Activated naive CD8-positive, alpha-beta T cell treated with anti-CD3 and anti-CD28 coated beads, Interleukin-2, amount 50 U/mL, for 24 hours (primary cell): ENCODE measurements at regions not wholly inside any gene's neighbourhood (a gene's known extent, or its start where the extent isn't known, plus 50 kb on each side); places are given as distances from the start of the nearest gene placed in this dataset.
"Not testable (repeated sequence)": the region's sequence is repeated elsewhere in the genome, so short reads cannot be mapped to it uniquely, and the experiment has no call there.

Experiments used
- ATAC-seq: fragments of 150-1000 bp; cut with Tn5 transposase; one replicate; pipeline ENCODE4 v1.10.0; 2021
- DNase-seq: peaks from one replicate; pipeline ENCODE4 v3.0.0; 2021
- H3K27ac Mint-ChIP-seq: one replicate; pipeline ENCODE4 v1.8.0; 2021; ENCODE audit warnings: mild to moderate bottlenecking, mixed read lengths
- H3K27me3 Mint-ChIP-seq: one replicate; pipeline ENCODE4 v1.8.0; 2021; ENCODE audit warnings: mixed read lengths
- H3K36me3 Mint-ChIP-seq: one replicate; pipeline ENCODE4 v1.8.0; 2021; ENCODE audit warnings: low read depth, mixed read lengths
- H3K4me1 Mint-ChIP-seq: one replicate; pipeline ENCODE4 v1.8.0; 2021; ENCODE audit warnings: mixed read lengths
- H3K4me3 Mint-ChIP-seq: one replicate; pipeline ENCODE4 v1.8.0; 2021; ENCODE audit warnings: mild to moderate bottlenecking, moderate library complexity, mixed read lengths
- H3K9me3 Mint-ChIP-seq: one replicate; pipeline ENCODE4 v1.8.0; 2021; ENCODE audit warnings: mixed read lengths

DNA sequence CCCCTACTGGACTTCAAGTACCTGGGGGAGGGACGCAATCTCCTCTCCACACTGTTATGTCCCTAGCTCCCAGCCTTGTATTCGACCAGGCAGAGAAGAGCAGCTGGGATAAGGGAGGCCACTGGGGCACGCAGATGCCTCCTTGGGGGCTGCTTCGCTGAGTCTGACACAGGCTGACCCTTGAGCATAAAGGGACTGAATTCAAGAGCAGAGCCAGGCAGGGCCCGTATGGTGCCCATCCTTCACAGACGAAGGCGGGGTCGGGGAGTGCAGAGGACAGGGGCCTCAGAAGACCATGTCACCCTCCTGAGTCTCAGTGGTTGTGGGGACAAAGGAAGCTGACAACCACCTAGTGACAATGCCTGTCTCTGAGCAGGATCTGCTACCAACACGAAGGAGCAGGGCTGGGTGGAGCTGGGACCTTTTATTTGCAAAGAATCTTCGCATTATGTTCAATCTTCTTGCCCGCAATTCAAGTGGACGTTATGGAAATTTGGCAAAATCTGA is 124.6 kb downstream of the TUBA3C start:
- Mint-ChIP-seq H3K27me3 (no peaks in the 10 kb centered on the region), H3K4me1 (no peaks in the 10 kb centered on the region), H3K27ac (no peak overlapping the region), H3K9me3 (peaks cover 7% of the 10 kb centered on the region), H3K36me3 (no peaks in the 10 kb centered on the region), H3K4me3 (no peak overlapping the region)
- DNase-seq (no peak), ATAC-seq (no peak)

DNA sequence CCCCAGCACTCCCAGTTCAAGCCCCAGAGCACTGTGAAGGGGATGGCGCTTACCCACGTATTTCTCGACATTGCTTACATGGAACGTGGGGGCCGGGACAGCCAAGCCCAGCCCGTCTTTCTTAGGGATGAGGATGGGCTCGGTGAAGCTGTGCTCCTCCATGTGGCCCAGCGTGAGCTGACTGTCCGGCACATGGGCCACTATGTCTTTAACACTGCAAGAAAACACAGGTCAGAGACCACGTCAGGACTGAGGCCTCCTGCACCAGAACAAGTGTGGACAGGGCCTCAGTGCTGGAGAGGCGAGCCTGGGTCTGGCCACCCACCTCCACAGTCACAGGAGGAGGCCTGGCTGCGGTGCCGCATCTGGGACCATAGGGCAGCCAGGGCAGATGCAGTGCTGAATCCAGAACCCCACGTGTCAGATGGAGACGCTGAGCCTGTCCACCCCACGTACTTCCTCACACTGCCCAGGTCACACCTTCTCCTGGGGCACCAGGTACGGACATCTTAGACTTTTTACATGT is 125.2 kb downstream of the TUBA3C start:
- DNase-seq (no peak), ATAC-seq (no peak)
- Mint-ChIP-seq H3K27ac (no peak overlapping the region), H3K4me1 (no peaks in the 10 kb centered on the region), H3K27me3 (no peaks in the 10 kb centered on the region), H3K9me3 (peaks cover 10% of the 10 kb centered on the region), H3K4me3 (no peak overlapping the region), H3K36me3 (no peaks in the 10 kb centered on the region)

DNA sequence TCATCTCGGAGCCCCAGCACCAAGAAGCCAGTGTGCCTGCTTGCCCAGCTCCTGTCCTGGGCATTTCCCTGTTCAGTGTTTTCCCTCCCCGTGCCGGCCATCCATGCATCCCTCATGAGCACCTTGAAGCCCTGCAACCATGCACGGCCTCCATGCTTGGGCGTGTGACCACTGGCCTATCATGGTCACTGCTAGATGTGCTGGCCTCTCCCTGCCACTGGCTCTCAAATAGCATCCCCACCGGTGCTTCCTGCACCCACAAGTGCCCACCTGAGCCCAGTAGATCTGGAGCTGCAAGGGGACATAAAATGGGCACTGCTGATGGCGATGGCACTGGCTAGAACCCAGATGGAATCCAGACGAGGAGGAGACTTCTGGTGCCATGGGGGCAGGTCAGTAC is 126.0 kb downstream of the TUBA3C start:
- H3K4me3 Mint-ChIP-seq: no peak overlapping the region
- H3K4me1 Mint-ChIP-seq: no peaks in the 10 kb centered on the region
- no peaks in the 10 kb centered on the region for H3K36me3 Mint-ChIP-seq
- ATAC-seq (no peak), DNase-seq (no peak)
- no peaks in the 10 kb centered on the region for H3K27me3 Mint-ChIP-seq
- H3K9me3 Mint-ChIP-seq: peaks cover 10% of the 10 kb centered on the region
- no peak overlapping the region for H3K27ac Mint-ChIP-seq

DNA sequence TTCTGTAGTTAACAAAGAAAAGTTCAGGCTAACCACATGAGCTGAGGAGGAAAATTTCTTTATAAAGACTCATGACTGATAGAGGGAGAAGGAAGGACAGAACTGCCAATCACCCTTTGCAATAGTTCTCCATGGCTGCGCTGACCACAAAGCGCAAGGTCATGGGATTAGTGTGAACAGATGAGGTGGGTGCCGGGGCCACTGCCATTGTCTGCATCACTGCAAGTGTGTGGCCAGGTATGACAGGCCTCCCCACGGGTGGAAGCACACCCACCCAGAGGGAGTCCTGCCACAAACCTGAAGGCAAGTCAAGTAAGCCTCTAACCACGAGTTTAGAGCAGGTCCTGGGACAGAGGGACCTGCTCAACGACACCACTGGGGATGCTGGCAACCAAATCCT is 128.1 kb downstream of the TUBA3C start:
- H3K27ac Mint-ChIP-seq: no peak overlapping the region
- no peak for DNase-seq
- no peaks in the 10 kb centered on the region for H3K27me3 Mint-ChIP-seq
- ATAC-seq: no peak
- no peaks in the 10 kb centered on the region for H3K4me1 Mint-ChIP-seq
- H3K4me3 Mint-ChIP-seq: no peak overlapping the region
- H3K9me3 Mint-ChIP-seq: peaks cover 10% of the 10 kb centered on the region
- H3K36me3 Mint-ChIP-seq: no peaks in the 10 kb centered on the region

DNA sequence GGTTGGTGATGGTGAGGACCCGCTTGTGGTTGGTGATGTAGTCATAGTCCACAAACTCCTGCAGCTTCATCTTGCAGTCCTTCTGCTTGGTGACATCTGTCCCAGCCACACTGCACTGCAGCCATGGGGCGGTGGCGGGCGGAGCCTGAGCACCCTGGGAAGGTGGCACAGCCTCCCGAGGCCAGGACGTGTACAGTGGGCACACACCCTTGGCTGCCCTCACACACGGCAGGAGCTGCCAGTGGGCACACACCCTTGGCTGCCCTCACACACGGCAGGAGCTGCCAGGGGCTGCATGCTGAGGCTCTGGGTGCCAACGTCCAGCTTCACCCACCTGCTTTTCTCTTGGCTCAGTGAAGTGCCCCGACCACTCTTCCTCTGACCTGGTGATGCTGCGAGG is 128.7 kb downstream of the TUBA3C start:
- no peaks in the 10 kb centered on the region for H3K36me3 Mint-ChIP-seq
- no peaks in the 10 kb centered on the region for H3K27me3 Mint-ChIP-seq
- no peak for ATAC-seq
- no peak for DNase-seq
- H3K27ac Mint-ChIP-seq: no peak overlapping the region
- H3K4me3 Mint-ChIP-seq: no peak overlapping the region
- H3K4me1 Mint-ChIP-seq: no peaks in the 10 kb centered on the region
- peaks cover 10% of the 10 kb centered on the region for H3K9me3 Mint-ChIP-seq

DNA sequence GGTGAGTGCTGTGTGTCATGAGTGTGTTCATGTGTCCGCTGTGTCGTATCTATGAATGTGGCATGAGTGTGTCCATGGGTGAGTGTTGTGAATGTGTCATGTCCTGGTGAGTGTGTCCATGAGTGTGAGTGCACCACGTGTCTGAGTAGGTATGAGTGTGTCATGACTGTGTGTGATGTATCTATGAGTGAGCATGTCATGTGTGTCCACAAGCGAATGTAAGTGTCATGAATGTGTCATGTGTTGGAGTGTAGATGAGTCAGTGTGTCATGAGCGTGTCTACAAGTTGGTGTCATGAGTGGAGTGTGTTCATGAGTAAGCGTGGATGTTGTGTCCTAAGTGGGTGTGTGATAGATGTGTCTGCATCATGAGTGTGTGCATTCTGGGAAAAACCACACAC is 129.4 kb downstream of the TUBA3C start:
- Mint-ChIP-seq H3K4me1 (no peaks in the 10 kb centered on the region), H3K4me3 (no peak overlapping the region), H3K36me3 (no peaks in the 10 kb centered on the region), H3K27ac (no peak overlapping the region), H3K9me3 (peaks cover 10% of the 10 kb centered on the region), H3K27me3 (no peaks in the 10 kb centered on the region)
- DNase-seq (no peak), ATAC-seq (no peak)

DNA sequence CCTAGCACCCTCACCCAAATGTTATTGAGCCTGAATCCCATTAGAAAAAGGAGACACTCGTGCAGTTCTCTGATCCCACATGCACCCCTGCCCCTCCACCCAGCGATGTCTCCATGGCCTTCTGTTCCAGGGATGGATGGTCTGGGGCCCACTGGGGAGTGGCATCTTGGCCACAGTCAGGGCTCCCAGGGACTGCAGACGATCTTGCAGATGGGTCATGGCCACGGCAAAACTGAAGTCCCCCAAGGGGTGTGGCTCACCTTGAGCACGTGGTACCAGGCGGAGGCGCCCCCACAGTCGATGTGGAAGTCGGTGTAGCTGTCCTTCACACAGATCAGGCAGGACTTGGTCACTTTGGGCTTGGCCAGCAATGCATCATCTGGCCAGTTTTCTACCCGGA is 130.7 kb downstream of the TUBA3C start:
- ATAC-seq: no peak
- Mint-ChIP-seq H3K4me3 (no peak overlapping the region), H3K9me3 (peaks cover 10% of the 10 kb centered on the region), H3K27ac (no peak overlapping the region), H3K4me1 (no peaks in the 10 kb centered on the region), H3K27me3 (no peaks in the 10 kb centered on the region), H3K36me3 (no peaks in the 10 kb centered on the region)
- no peak for DNase-seq

DNA sequence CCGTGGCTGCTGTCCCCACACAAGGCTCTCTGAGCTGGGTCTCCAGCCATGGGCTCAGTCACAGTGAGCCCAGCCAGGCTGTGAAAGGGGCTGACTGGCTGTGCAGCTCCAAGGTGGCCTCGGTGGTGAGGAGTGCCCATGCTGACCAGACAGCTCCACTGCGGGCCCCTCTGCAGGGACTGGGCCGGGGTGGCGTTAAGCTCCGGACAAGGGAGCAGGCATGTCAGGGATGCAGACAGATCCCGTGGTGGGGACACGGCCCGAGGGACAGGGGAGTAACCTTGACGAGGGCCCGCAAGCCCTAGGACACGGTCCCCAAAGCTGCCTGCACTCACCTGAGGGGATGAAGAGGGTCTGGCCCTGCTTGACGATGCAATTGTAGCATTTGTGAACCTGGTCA is 132.0 kb downstream of the TUBA3C start:
- not testable (repeated sequence) for H3K27me3 Mint-ChIP-seq, DNase-seq, H3K27ac Mint-ChIP-seq, H3K36me3 Mint-ChIP-seq, H3K4me3 Mint-ChIP-seq, H3K4me1 Mint-ChIP-seq, ATAC-seq
- peaks cover 10% of the 10 kb centered on the region for H3K9me3 Mint-ChIP-seq

DNA sequence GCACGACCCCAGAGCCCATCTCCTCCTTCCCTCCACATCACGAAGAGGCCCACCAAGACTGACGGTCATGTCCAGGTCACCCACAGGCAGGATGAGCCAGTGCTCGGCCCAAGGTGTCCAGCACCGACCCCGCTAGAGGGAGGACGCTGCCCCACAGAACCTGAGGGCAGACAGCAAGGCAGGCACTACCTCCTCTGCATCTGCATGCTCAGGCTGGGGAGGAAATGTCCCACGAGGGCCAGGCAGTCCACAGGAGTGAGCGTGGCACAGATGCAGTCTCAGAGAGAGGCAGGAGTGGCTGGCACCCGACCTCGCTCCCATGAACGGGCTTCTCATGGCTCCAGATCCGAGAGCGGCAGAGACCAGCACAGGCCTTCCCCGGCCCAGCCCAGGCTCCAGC is 133.2 kb downstream of the TUBA3C start:
- H3K9me3 Mint-ChIP-seq: peaks cover 9% of the 10 kb centered on the region
- no peaks in the 10 kb centered on the region for H3K36me3 Mint-ChIP-seq
- H3K4me1 Mint-ChIP-seq: no peaks in the 10 kb centered on the region
- no peak overlapping the region for H3K27ac Mint-ChIP-seq
- no peak for ATAC-seq
- no peak for DNase-seq
- H3K27me3 Mint-ChIP-seq: no peaks in the 10 kb centered on the region
- no peak overlapping the region for H3K4me3 Mint-ChIP-seq

DNA sequence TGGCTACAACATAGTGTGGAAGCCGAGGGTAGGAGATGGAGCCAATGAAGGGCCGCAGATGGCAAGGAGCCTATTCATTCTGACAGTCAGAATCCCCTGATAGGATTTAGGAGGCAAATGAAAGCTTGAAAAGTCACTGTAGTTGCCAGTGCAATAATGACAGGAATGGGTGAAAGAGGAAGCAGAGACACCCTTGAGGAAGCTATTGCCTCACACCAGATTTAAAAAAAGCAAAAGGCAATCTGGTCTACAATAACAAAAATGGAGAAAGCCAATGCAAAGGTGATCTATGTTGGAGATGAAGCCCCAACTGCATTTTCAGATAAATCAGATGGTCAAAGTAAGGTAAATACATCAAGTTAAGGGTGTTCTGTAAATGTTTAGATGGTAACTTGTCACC is 158.5 kb downstream of the TUBA3C start:
- Mint-ChIP-seq H3K4me3 (no peak overlapping the region), H3K27me3 (peaks cover 2% of the 10 kb centered on the region), H3K9me3 (peaks cover 2% of the 10 kb centered on the region), H3K27ac (no peak overlapping the region), H3K36me3 (no peaks in the 10 kb centered on the region), H3K4me1 (no peaks in the 10 kb centered on the region)
- DNase-seq (no peak), ATAC-seq (no peak)

DNA sequence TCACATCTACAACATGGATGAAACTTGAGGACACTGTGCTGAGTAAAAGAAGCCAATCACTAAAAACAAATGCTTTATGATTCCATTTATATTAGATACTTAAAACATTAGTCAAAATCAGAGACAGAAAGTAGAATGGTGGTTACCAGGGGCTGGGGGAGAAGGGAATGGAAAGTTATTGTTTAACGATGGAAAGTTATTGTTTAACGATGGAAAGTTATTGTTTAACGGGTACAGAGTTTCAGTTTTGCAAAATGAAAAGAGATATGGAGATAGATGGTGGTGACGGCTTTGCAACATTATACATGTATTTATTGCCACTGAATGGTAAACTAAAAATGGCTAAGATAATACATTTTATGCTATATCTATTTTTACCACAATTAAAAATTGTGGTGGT is 160.6 kb downstream of the TUBA3C start:
- peaks cover 2% of the 10 kb centered on the region for H3K27me3 Mint-ChIP-seq

DNA sequence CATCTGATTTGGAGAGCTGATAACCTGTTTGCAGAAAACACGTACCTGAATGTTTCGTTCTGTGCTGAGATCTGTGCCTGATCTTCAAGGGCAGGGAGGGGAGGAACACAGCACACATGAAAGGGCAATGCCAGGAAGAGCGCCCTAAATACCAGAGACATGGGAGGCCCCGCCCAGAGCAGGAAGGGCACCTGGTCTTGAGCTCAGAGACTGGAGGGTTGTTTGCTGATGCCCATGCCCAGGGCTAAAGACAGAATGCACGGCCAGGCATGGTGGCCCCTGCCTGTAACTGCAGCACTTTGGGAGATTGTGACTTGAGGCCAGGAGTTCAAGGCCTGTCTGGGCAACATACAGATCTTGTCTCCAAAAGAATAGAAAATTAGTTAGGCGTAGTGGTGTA is 183.2 kb downstream of the TUBA3C start:
- ATAC-seq (no peak), DNase-seq (no peak)
- H3K9me3 Mint-ChIP-seq: peaks cover 3% of the 10 kb centered on the region
- H3K4me1 Mint-ChIP-seq: no peaks in the 10 kb centered on the region
- no peak overlapping the region for H3K27ac Mint-ChIP-seq
- H3K4me3 Mint-ChIP-seq: no peak overlapping the region
- no peaks in the 10 kb centered on the region for H3K36me3 Mint-ChIP-seq
- H3K27me3 Mint-ChIP-seq: no peaks in the 10 kb centered on the region

More for the DNA sequence above, 160.6 kb downstream of the TUBA3C start:
- Mint-ChIP-seq H3K36me3 (no peaks in the 10 kb centered on the region), H3K9me3 (peaks cover 4% of the 10 kb centered on the region), H3K27ac (no peak overlapping the region), H3K4me3 (no peak overlapping the region), H3K4me1 (no peaks in the 10 kb centered on the region)
- ATAC-seq (no peak), DNase-seq (no peak)

DNA sequence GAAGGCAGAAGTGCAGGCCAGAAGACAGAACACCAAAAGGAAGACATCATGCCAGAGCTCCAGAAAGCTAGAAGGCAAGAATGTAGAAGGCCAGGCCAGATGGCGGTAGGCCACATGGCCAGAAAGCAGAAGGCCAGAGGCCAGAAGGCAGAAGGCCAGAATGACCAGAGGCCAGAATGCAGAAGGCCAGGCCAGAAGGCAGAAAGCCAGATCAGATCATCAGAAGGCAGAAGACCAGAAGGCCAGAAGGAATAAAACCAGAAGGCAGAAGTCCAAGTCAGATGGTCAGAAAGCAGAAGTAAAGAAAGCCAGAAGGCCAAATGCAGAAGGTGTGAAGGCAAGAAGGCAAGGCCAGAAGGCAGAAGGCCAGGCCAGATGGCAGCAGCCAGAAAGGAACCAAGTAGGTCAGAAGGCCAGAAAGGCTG is 185.0 kb downstream of the TUBA3C start:
- H3K4me3 Mint-ChIP-seq: no peak overlapping the region
- H3K36me3 Mint-ChIP-seq: no peaks in the 10 kb centered on the region
- no peak overlapping the region for H3K27ac Mint-ChIP-seq
- no peaks in the 10 kb centered on the region for H3K9me3 Mint-ChIP-seq
- no peaks in the 10 kb centered on the region for H3K4me1 Mint-ChIP-seq
- DNase-seq (no peak), ATAC-seq (no peak)
- H3K27me3 Mint-ChIP-seq: no peaks in the 10 kb centered on the region

DNA sequence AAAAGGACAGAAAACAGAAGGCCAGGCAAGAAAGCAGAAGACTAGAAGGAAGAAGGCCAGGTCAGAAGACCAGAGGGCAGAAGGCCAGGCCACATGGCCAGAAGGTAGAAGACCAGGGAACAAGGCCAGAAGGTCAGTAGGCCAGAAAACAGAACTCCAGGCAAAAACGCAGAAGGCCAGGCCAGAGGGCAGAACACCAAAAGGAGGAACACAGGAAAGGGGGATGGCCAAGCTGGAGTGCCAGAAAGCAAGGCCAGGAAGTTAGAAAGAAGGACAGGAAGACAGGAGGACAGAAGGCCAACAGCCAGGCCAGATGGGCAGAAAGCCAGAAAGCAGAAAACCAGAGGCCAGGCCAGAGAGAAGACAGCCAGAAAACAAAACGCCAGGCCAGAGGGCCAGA is 185.4 kb downstream of the TUBA3C start:
- DNase-seq (no peak), ATAC-seq (no peak)
- Mint-ChIP-seq H3K4me3 (no peak overlapping the region), H3K27me3 (no peaks in the 10 kb centered on the region), H3K4me1 (no peaks in the 10 kb centered on the region), H3K9me3 (no peaks in the 10 kb centered on the region), H3K36me3 (no peaks in the 10 kb centered on the region), H3K27ac (no peak overlapping the region)

DNA sequence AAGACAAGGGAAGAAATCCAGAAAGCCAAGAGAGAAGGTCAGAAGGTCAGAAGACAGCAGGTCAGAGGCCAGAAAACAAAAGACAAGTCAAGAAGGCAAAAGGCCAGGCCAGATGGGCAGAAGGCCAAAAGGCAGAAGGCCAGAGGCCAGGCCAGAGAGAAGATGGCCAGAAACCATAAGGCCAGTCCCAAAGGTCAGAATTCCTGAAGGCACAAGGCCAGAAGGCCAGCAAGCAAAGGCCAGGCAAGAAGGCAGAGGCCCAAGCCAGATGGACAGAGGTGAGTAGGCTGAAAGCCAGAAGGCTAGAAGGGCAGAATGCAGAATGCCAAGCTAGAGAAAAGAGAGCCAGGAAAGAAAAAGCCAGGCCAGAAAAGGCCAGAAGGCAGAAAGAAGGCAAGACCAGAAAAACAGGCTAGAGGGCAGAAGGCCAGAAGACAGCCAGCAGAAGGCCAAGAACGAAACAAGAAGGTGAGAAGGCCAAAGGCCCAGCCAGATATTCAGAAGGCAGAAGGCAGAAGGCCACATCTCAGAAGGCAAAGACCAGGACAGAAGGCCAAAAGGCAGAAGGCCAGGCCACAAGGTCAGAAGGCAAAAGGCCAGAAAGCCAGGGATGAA is 186.3 kb downstream of the TUBA3C start:
- DNase-seq (no peak), ATAC-seq (no peak)
- H3K27me3 Mint-ChIP-seq: no peaks in the 10 kb centered on the region
- H3K9me3 Mint-ChIP-seq: peaks cover under 1% of the 10 kb centered on the region
- H3K36me3 Mint-ChIP-seq: no peaks in the 10 kb centered on the region
- no peak overlapping the region for H3K4me3 Mint-ChIP-seq
- H3K27ac Mint-ChIP-seq: no peak overlapping the region
- no peaks in the 10 kb centered on the region for H3K4me1 Mint-ChIP-seq
